ENCODE measurements at regions not wholly inside any gene's neighbourhood (a gene's known extent, or its start where the extent isn't known, plus 50 kb on each side); places are given as distances from the start of the nearest gene placed in this dataset.

GRCh38 chr16:22728167-22728836 is 85.7 kb upstream of the HS3ST2 start:
- no peak for TF ChIP-seq EZH2phosphoT487 (conservative IDR thresholded peaks at IDR 0.05; ENCODE audit: low read length)
- no peak for TF ChIP-seq CTCF (IDR thresholded peaks at IDR 0.05; ENCODE audit: insufficient read depth, low read length, poor library complexity, severe bottlenecking)
